Chondrocyte (in vitro differentiated cells): ENCODE measurements at regions not wholly inside any gene's neighbourhood (a gene's known extent, or its start where the extent isn't known, plus 50 kb on each side); places are given as distances from the start of the nearest gene placed in this dataset.

ENCODE experiments used
- DNase-seq: peaks from one replicate; pipeline ENCODE4 v3.0.0; 2021; ENCODE audit warnings: mixed read lengths, low spot score
- H3K27ac Mint-ChIP-seq: one replicate; pipeline ENCODE4 v1.8.0; 2021; ENCODE audit warnings: mild to moderate bottlenecking, moderate library complexity, mixed read lengths; ENCODE audit not compliant: unreplicated experiment
- H3K27me3 Mint-ChIP-seq: 2 replicates; pipeline ENCODE4 v1.8.0; 2021; ENCODE audit warnings: low read depth, mixed read lengths
- H3K36me3 Mint-ChIP-seq: 2 replicates; pipeline ENCODE4 v1.8.0; 2021; ENCODE audit warnings: low read depth, mixed read lengths
- H3K4me1 Mint-ChIP-seq: 2 replicates; pipeline ENCODE4 v1.8.0; 2021; ENCODE audit warnings: low read depth, mild to moderate bottlenecking, mixed read lengths
- H3K4me3 Mint-ChIP-seq: one replicate; pipeline ENCODE4 v1.8.0; 2021; ENCODE audit warnings: mild to moderate bottlenecking, moderate library complexity, mixed read lengths; ENCODE audit not compliant: unreplicated experiment
- H3K9me3 Mint-ChIP-seq: 2 replicates; pipeline ENCODE4 v1.8.0; 2021; ENCODE audit warnings: low read depth, mixed read lengths
- CTCF ChIP-seq: fragments of 200-600 bp; sonication (generic); IDR thresholded peaks from 2 replicates; pipeline ENCODE4 v1.5.0; 2021; ENCODE audit warnings: antibody characterized with exemption, mild to moderate bottlenecking, moderate library complexity

- Mint-ChIP-seq H3K27me3 (no peaks in the 10 kb centered on the region), H3K9me3 (no peaks in the 10 kb centered on the region), H3K4me3 (no peak overlapping the region), H3K4me1 (peaks cover 18% of the 10 kb centered on the region), H3K36me3 (no peaks in the 10 kb centered on the region), H3K27ac (no peak overlapping the region)
- DNase-seq, result no peak
- TF ChIP-seq CTCF, result no peak
Observed at GRCh38 chr12:58386136-58386535, 444.8 kb downstream of the ATP23 start.

- TF ChIP-seq CTCF, result no peak
- Mint-ChIP-seq H3K36me3 (no peaks in the 10 kb centered on the region), H3K4me3 (no peak overlapping the region), H3K27me3 (no peaks in the 10 kb centered on the region), H3K27ac (no peak overlapping the region), H3K4me1 (peaks cover 18% of the 10 kb centered on the region), H3K9me3 (no peaks in the 10 kb centered on the region)
- DNase-seq, result no peak
Observed at GRCh38 chr12:58387199-58387598, 445.8 kb downstream of the ATP23 start.

- Mint-ChIP-seq H3K27ac (no peak overlapping the region), H3K27me3 (no peaks in the 10 kb centered on the region)
- TF ChIP-seq CTCF, result no peak
Observed at GRCh38 chr12:58388261-58388660, 446.9 kb downstream of the ATP23 start.

DNA sequence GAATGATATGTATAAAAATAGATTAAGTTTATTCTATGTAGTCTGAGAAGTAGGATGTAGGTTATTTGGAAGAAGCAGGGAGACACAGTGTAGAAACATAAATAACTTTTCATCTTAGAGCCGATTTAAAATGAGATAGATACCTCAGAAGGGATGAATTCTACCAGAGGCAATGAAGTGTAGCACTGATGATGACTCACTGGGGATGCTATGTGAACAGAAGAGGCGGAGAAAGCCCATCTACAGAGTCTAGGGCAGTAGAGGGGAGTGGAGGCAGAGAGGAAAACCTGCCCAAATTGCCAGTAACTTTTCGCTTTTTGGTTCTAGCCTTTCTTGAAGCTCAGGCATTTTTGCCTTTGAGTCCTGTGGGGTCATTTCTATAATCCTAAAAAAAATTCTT lies 451.8 kb downstream of the ATP23 start:
- Mint-ChIP-seq H3K9me3 (peaks cover 7% of the 10 kb centered on the region), H3K27me3 (no peaks in the 10 kb centered on the region), H3K4me3 (no peak overlapping the region), H3K27ac (no peak overlapping the region), H3K4me1 (peaks cover 23% of the 10 kb centered on the region), H3K36me3 (no peaks in the 10 kb centered on the region)
- no peak for DNase-seq
- TF ChIP-seq CTCF, result no peak

More at GRCh38 chr12:58388261-58388660, 446.9 kb downstream of the ATP23 start:
- no peaks in the 10 kb centered on the region for H3K36me3 Mint-ChIP-seq
- no peaks in the 10 kb centered on the region for H3K9me3 Mint-ChIP-seq
- no peak overlapping the region for H3K4me3 Mint-ChIP-seq
- peaks cover 22% of the 10 kb centered on the region for H3K4me1 Mint-ChIP-seq
- no peak for DNase-seq

GRCh38 chr12:58395056-58395455 lies 453.7 kb downstream of the ATP23 start:
- Mint-ChIP-seq H3K27me3 (no peaks in the 10 kb centered on the region), H3K36me3 (no peaks in the 10 kb centered on the region), H3K27ac (no peak overlapping the region), H3K4me1 (peaks cover 18% of the 10 kb centered on the region), H3K9me3 (peaks cover 12% of the 10 kb centered on the region), H3K4me3 (no peak overlapping the region)
- DNase-seq, result no peak
- no peak for TF ChIP-seq CTCF
